NCI-H1092 treated with DMSO at 0.1 percent for 48 hours (cell line): ENCODE measurements at regions not wholly inside any gene's neighbourhood (a gene's known extent, or its start where the extent isn't known, plus 50 kb on each side); places are given as distances from the start of the nearest gene placed in this dataset.

Source experiments
- DNase-seq: peaks from one replicate; lab custom pipeline; 2025; lab: John Stamatoyannopoulos, UW

DNA sequence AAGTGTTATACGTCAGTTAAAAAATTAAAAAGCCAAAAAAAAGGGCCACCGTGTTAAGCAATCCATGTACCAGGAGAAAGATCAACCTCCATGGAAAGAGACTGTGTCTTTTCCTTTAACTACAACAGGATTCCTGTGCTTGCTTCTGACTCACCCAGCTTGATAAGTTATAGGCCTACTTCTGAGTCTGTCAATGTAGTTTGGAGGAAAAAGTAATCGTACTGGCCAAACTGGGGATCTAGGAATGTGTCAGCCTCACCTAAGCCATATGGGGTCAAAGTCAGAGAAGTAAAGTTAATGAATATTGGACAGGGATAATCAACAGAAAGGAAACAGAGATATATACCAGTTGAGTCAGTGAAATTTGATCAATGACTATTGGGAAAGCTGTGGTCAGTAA, 470.8 kb upstream of the SLIT2 start:
- no peak for DNase-seq

- peak; percentile 1 for DNase-seq
Measured at GRCh38 chr4:19776929-19777328, 474.8 kb upstream of the SLIT2 start.

- DNase-seq = peak; percentile 38
Measured at GRCh38 chr4:19776021-19776459, 475.7 kb upstream of the SLIT2 start.

DNA sequence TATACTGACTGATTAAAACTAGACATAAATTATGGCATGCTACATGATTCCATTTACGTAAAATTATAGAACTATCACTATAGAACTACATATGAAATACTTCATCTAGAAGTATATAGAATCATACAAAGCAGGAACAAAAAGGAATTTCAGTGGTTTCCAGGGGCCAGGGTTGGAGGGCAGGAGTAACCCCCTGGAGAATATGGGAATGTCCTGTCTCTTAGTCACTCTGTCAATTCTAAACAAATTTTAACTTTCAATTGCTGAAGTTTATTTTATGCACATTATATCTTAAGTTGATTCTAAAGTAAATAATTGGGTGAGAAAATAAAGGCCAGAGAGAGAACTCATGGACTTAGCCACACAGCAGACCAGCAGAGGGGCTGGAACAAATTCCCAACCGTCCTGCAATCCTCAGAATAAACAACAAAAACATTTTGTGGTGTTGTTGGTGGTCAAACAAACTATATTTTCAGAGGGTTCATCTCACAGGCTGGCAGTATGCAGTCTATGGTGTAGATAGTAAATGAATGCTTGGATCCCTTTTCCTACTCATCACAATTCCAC, 476.9 kb upstream of the SLIT2 start:
- DNase-seq = no peak

DNA sequence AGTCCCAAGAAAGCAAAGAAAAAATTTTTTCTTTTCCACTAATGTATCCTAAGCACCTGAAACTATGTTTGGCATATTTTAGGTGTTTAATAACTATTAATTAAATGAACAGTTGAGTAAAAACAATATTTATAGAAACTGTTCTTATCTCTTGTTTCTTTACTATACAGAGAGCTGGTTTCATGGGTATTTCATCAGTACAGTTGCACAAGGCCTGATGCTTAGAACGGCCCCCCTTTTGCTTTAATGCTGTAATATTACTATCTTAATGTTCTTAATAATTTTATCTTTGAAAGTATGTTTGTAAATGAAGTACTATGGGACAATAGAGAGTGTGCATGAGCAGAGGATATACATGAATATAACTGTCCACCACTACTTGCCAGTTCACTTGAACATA, 479.1 kb upstream of the SLIT2 start:
- no peak for DNase-seq

DNA sequence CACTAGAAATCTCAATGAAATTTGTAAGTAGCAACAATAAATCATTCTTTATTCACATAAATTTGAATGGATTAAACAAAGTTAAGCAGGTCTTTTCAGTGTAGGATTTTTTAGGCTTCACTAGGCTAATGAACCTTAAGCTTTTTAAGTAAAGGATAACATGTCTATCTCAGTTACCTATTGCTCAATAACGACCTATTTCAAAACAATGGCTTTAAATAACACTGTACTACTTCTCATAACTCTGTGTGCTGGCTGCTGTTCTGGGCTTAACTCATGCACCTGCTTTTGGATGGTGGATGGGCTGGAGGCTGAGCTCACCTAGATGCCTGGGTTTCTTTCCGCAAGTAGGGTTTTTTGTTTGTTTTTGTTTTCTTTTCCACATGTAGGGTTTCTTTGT, 495.0 kb upstream of the SLIT2 start:
- no peak for DNase-seq

DNA sequence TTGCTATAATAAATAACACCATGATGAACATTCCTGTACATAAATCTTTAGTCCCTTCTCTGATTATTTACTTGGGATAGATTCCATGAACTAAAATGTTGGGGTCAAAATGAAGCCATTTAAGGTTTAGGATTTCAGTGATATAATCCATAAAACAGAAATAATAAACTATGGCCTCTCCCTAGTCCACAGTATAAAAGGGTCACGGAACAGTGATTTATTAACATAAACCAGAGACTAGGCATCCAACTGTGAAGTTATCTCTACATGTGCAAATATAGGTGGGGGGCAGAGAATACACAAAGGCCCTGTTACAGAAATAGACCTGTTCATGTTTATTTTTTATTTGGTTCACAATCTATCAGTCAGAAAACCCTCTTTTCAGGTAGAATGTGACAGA, 499.1 kb upstream of the SLIT2 start:
- no peak for DNase-seq

GRCh38 chr4:19748519-19749479, 502.9 kb upstream of the SLIT2 start:
- no peak for DNase-seq

DNA sequence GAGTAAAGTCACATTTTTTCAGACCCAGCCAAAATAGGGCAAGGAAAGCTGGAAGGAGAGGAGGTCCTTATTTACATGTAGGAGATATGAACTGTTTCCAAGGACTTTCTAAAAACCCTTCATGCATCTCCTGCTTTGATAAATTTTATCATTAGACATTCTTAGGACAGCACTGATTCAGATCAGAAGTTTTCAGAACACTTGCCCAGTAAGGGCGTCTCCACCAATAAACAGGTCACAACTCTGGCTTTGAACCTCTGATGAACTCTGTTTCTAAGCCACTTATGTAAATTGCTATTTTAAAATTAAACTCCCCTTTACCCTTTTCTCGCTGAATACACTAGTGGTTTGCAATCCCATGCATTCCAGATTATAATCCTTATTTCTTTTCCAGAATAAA, 505.3 kb upstream of the SLIT2 start:
- no peak for DNase-seq

GRCh38 chr4:19743115-19743638, 508.5 kb upstream of the SLIT2 start:
- DNase-seq = no peak

- DNase-seq = no peak
Measured at GRCh38 chr4:19739101-19739651, 512.5 kb upstream of the SLIT2 start.

- DNase-seq = no peak
Measured at GRCh38 chr4:19736968-19737756, 514.5 kb upstream of the SLIT2 start.

- no peak for DNase-seq
Measured at GRCh38 chr4:19735012-19735411, 516.7 kb upstream of the SLIT2 start.

GRCh38 chr4:19729886-19730651, 521.6 kb upstream of the SLIT2 start:
- no peak for DNase-seq

GRCh38 chr4:19728773-19729172, 522.9 kb upstream of the SLIT2 start:
- DNase-seq = no peak

DNA sequence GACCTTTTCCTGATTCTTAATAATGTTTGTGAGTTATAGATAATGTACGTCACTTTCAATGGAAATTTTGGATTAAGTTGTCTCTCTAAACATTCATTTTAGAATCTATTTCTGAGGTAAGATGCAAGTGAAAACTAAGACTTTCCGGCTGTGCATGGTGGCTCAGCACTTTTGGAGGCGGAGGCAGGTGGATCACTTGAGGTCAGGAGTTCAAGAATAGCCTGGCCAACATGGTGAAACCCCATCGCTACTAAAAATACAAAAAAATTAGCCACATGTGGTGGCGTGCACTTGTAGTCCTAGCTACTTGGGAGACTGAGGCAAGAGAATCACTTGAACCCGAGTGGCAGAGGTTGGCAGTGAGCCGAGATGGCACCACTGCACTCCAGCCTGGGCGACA, 524.6 kb upstream of the SLIT2 start:
- no peak for DNase-seq

DNA sequence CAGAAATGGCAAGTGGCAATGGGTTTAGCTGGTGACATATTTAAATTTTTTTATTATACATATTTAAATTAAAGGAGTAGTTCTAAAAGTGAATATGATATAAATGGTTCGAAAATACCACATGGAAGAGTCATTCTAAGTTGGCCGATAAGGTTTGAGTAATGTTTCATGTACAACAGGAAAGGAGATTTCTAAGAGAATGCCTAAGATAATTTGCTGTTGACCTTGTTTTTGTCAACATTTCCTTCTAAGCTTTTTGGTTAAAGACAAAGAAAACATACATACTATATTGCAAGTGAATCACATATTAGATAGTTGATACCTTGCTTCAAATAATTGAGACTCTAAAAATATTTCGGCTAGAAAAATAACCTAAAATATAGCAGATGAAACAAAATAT, 526.6 kb upstream of the SLIT2 start:
- no peak for DNase-seq

DNA sequence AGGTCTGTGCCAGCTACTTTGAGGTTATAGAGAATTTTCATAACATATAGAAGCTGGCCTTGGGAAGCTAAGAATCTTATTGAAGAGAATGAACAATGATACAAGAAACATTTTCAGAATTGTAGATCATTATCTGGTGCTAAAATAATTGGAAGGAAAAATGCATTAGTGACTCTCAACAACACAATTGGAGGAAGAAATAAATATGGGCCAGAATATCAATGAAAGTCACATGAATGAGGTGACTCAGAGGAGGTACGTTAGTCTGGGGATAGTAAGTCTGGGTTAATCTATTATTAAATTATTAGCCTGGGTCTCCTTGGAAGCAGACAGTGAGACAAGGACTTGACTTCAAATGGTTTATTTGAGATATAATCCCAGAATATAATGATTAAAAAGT, 529.3 kb upstream of the SLIT2 start:
- DNase-seq = no peak

DNA sequence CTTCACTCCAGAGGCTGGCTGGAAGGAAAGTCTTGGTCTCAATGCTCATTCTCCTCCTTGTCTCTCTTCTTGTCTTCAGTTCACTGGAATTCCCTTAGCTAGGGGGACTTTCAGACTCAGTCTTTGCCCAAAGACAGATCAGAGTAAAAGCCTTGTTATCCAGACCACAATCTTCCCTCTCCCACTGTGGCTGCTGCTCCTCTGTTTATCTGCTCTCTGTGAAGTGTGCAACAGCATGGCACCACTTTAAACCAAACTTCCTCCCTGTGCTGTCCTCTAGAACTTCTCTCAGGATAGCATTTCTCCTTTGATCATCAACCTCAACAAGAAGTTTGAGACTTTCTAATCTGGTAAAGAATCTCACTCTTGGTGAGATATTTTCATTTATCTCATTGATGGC, 530.1 kb upstream of the SLIT2 start:
- no peak for DNase-seq

- DNase-seq = no peak
Measured at GRCh38 chr4:19720610-19721009, 531.1 kb upstream of the SLIT2 start.

DNA sequence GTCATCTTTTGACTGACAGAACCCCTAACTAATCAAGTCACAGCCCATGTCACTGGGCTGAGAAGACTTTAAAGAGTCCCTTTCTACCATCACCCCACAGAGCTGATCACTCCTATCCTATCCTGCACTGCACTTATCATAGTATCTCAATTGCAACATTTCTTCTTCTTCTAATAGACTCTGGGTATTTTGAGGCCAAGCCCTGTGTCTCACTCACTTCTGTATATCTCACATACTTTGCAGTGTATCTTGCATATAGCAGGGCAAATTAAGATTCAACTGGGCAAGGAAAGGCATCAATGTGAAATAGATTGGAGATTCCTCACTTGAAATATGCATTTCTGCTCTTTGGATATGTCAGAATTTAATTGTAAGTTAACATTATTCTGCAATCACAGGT, 531.5 kb upstream of the SLIT2 start:
- no peak for DNase-seq
